ENCODE measurements at regions not wholly inside any gene's neighbourhood (a gene's known extent, or its start where the extent isn't known, plus 50 kb on each side); places are given as distances from the start of the nearest gene placed in this dataset.

DNA sequence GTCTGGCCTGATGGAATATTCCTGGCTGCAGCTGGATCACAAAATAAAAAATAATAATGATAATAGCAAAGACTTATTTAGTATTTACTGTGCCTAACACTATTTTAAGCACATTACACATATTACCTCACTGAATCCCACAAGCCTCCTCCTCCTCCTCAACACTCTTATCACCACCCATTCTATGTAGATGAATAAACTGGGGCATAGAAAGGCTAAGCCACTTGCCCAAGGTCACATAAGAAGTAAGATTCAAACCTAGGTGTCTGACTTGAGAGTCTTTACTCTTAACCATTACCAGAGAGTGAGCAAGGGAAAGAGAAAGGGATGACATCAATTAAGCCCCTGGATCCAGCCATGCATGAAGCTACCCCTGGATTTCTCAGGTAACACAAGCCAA lies 493.1 kb downstream of the SHQ1 start:
- H2AFZ ChIP-seq (ENCODE audit: low read depth, low read length) = no peak overlapping the region
- H3K27ac ChIP-seq (ENCODE audit: insufficient read depth, low read depth, low read length) = no peak overlapping the region
- no peak overlapping the region for H3K4me3 ChIP-seq (replicated peaks in 1 of 3; ENCODE audit: insufficient read depth in 1 of 3, low read depth in 1 of 3, low read length in 3 of 3)
- peaks cover 29 to 34% of the 10 kb centered on the region in 2 experiments for H3K27me3 ChIP-seq (ENCODE audit: control insufficient read depth in 2 of 2, insufficient read depth in 2 of 2, low read length in 2 of 2)
- FAIRE-seq (no peak), DNase-seq (ENCODE audit: low read depth, low spot score) (no peak)
- BruUV-seq (replicated peaks) = no TSS peak
- H4K20me1 ChIP-seq (replicated peaks; ENCODE audit: control insufficient read depth, extremely low read depth, insufficient read depth, low read length) = no peaks in the 10 kb centered on the region
- dilution Hi-C loops (cut with MboI; ENCODE audit: extremely low pct_ligation_motif_present, low sequenced_read_pairs) = no loop called here
- no peaks in the 10 kb centered on the region for H3K9me1 ChIP-seq (replicated peaks; ENCODE audit: control insufficient read depth, extremely low read depth, insufficient read depth, low read length)
- H3K9ac ChIP-seq (replicated peaks; ENCODE audit: extremely low read depth, insufficient read depth, low read length) = no peak overlapping the region
- intact Hi-C loops (cut with micrococcal nuclease) = no loop called here
- ChIA-PET POLR2A (no interaction called here), CTCF (no interaction called here)
- no peaks in the 10 kb centered on the region for H3K4me1 ChIP-seq (ENCODE audit: control insufficient read depth, extremely low read depth, insufficient read depth, low read length)
- no peaks in the 10 kb centered on the region for H3K36me3 ChIP-seq (ENCODE audit: control insufficient read depth in 2 of 2, extremely low read depth in 1 of 2, insufficient read depth in 2 of 2, low read length in 2 of 2)
- no peaks in the 10 kb centered on the region for H3K9me3 ChIP-seq (replicated peaks; ENCODE audit: control insufficient read depth, insufficient read depth, low read length)
- H3K79me2 ChIP-seq (ENCODE audit: control insufficient read depth, insufficient read depth, low read length) = no peaks in the 10 kb centered on the region
- TF ChIP-seq FOS (IDR thresholded peaks at IDR 0.05; ENCODE audit: borderline replicate concordance, insufficient read depth, low read length) (no peak), EZH2 (IDR thresholded peaks at IDR 0.05; ENCODE audit: borderline replicate concordance, low read depth, low read length, severe bottlenecking) (no peak), POLR2AphosphoS5 (IDR thresholded peaks at IDR 0.05; ENCODE audit: insufficient read depth, low read depth, low read length) (no peak), MYC (IDR thresholded peaks at IDR 0.05; ENCODE audit: low read depth, low read length) (no peak), GATA2 (IDR thresholded peaks at IDR 0.05; ENCODE audit: insufficient read depth, insufficient read length, low read depth, low read length) (no peak), JUN (IDR thresholded peaks at IDR 0.05; ENCODE audit: borderline replicate concordance, insufficient read depth, insufficient read length, low read depth) (no peak), POLR2A (IDR thresholded peaks at IDR 0.05; ENCODE audit: low read depth, low read length) (no peak), MAX (IDR thresholded peaks at IDR 0.05; ENCODE audit: insufficient read depth, insufficient read length) (no peak)
- TF ChIP-seq, protein P1, sequence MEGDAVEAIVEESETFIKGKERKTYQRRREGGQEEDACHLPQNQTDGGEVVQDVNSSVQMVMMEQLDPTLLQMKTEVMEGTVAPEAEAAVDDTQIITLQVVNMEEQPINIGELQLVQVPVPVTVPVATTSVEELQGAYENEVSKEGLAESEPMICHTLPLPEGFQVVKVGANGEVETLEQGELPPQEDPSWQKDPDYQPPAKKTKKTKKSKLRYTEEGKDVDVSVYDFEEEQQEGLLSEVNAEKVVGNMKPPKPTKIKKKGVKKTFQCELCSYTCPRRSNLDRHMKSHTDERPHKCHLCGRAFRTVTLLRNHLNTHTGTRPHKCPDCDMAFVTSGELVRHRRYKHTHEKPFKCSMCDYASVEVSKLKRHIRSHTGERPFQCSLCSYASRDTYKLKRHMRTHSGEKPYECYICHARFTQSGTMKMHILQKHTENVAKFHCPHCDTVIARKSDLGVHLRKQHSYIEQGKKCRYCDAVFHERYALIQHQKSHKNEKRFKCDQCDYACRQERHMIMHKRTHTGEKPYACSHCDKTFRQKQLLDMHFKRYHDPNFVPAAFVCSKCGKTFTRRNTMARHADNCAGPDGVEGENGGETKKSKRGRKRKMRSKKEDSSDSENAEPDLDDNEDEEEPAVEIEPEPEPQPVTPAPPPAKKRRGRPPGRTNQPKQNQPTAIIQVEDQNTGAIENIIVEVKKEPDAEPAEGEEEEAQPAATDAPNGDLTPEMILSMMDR (IDR thresholded peaks at IDR 0.05; ENCODE audit: extremely low read depth in 1 of 2, insufficient read depth in 1 of 2, low read depth in 1 of 2, low read length in 2 of 2) = no peak
- H3K4me2 ChIP-seq (ENCODE audit: insufficient read depth, low read length) = no peak overlapping the region

All from endothelial cell of umbilical vein (primary cell).